MCF 10A (cell line): ENCODE measurements at regions not wholly inside any gene's neighbourhood (a gene's known extent, or its start where the extent isn't known, plus 50 kb on each side); places are given as distances from the start of the nearest gene placed in this dataset.

ENCODE experiments used
- BruUV-seq: library from RNA; stranded (reverse); fragments of 400-500 nt; replicated peaks from 2 replicates; lab custom pipeline; 2021; lab: Mats Ljungman, UMichigan
- CTCF ChIA-PET: fragments of 300-600 bp; sonication (Branson Sonifier 250); formaldehyde crosslinking; extraction: SDS; loops from one replicate; lab custom pipeline; 2021; ENCODE audit warnings: antibody characterized with exemption, inconsistent platforms; lab: Yijun Ruan, JAX
- POLR2A ChIA-PET: fragments of 300-600, 350-650 bp; sonication (Branson Sonifier 250); formaldehyde crosslinking; extraction: SDS; loops from one replicate; lab custom pipeline; 2020; ENCODE audit warnings: antibody characterized with exemption, inconsistent platforms; lab: Yijun Ruan, JAX
- DNase-seq: peaks from one replicate; pipeline ENCODE4 v3.0.0-alpha.2; 2018; ENCODE audit not compliant: unreplicated experiment
- H3K27ac Mint-ChIP-seq: one replicate; pipeline ENCODE4 v1.8.0; 2022; ENCODE audit warnings: mild to moderate bottlenecking, low read depth, mixed read lengths; ENCODE audit not compliant: unreplicated experiment
- H3K27me3 Mint-ChIP-seq: one replicate; pipeline ENCODE4 v1.8.0; 2022; ENCODE audit warnings: mixed read lengths; ENCODE audit not compliant: insufficient read depth, unreplicated experiment
- H3K36me3 Mint-ChIP-seq: one replicate; pipeline ENCODE4 v1.8.0; 2022; ENCODE audit warnings: mild to moderate bottlenecking, moderate library complexity, mixed read lengths; ENCODE audit not compliant: insufficient read depth, unreplicated experiment
- H3K4me1 Mint-ChIP-seq: one replicate; pipeline ENCODE4 v1.8.0; 2022; ENCODE audit warnings: mixed read lengths; ENCODE audit not compliant: insufficient read depth, unreplicated experiment
- H3K4me3 Mint-ChIP-seq: one replicate; pipeline ENCODE4 v1.8.0; 2022; ENCODE audit warnings: mild to moderate bottlenecking, moderate library complexity, mixed read lengths; ENCODE audit not compliant: unreplicated experiment
- H3K9me3 Mint-ChIP-seq: one replicate; pipeline ENCODE4 v1.8.0; 2022; ENCODE audit warnings: mixed read lengths; ENCODE audit not compliant: unreplicated experiment
- intact Hi-C: fragments of 100-400 bp; cut with micrococcal nuclease; formaldehyde crosslinking; loops from 2 replicates; pipeline ENCODE4 v1.14.1; 2022
- TF ChIP-seq, protein P1 (sequence below): fragments of 200-600 bp; IDR thresholded peaks from one replicate; pipeline ENCODE4 v1.8.0; 2022; ENCODE audit warnings: antibody characterized with exemption, mild to moderate bottlenecking; ENCODE audit not compliant: unreplicated experiment

DNA sequence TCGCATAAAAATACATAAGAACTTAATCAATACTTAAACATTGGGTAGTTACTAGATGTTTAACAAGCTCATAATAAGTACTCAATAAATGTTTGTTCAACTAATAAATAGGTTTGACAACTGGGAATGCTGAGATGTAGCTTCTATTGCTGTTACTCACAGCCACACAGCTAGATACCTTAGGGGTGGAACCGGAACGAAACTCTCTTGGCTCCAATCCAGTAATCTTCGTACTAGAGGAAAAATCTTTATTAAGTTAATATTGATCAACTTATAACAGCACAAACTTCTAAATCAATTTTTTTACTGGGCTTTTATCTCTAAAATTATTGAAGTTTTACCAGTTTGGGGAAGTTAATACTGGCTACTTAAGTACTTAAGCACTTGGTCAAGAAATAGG is 247.8 kb downstream of the PAX3 start:
- no TSS peak for BruUV-seq
- H3K9me3 Mint-ChIP-seq: no peaks in the 10 kb centered on the region
- CTCF ChIA-PET: interaction anchor here (0.6 to 6.6 kb wide), 8 partner anchors 11 to 888 kb away, joined by 3 to 39 read pairs (median 4); no protein-coding TSS in a partner anchor
- TF ChIP-seq, protein P1, sequence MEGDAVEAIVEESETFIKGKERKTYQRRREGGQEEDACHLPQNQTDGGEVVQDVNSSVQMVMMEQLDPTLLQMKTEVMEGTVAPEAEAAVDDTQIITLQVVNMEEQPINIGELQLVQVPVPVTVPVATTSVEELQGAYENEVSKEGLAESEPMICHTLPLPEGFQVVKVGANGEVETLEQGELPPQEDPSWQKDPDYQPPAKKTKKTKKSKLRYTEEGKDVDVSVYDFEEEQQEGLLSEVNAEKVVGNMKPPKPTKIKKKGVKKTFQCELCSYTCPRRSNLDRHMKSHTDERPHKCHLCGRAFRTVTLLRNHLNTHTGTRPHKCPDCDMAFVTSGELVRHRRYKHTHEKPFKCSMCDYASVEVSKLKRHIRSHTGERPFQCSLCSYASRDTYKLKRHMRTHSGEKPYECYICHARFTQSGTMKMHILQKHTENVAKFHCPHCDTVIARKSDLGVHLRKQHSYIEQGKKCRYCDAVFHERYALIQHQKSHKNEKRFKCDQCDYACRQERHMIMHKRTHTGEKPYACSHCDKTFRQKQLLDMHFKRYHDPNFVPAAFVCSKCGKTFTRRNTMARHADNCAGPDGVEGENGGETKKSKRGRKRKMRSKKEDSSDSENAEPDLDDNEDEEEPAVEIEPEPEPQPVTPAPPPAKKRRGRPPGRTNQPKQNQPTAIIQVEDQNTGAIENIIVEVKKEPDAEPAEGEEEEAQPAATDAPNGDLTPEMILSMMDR: no peak
- POLR2A ChIA-PET: interaction anchor here (0.5 to 1.9 kb wide), 4 partner anchors 13 to 525 kb away, joined by 3 to 10 read pairs (median 5); no protein-coding TSS in a partner anchor
- H3K27ac Mint-ChIP-seq: no peak overlapping the region
- intact Hi-C loops: no loop called here
- H3K4me3 Mint-ChIP-seq: no peak overlapping the region
- no peaks in the 10 kb centered on the region for H3K36me3 Mint-ChIP-seq
- H3K27me3 Mint-ChIP-seq: peaks cover 80% of the 10 kb centered on the region
- DNase-seq: no peak
- H3K4me1 Mint-ChIP-seq: peaks cover 31% of the 10 kb centered on the region

DNA sequence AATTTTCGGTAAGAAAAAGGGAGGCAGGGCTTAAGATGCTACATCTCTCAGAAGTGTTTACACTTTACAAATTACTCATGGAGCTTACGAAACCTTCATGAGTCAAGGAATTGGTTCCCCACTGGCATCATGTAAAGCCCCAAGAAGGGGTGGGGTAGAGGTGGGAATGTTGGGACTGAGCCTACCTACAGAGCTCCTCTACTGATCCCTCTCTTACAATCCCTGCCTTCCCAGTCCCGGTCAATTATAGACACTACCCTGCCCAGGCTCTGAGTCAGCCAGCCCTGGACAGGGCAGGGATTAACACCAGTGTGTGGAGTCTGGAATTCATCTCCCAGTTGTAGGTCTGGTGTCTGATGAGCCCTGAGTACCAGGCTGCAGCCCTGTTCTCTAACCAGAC is 248.9 kb downstream of the PAX3 start:
- TF ChIP-seq, protein P1: no peak
- intact Hi-C loops: no loop called here
- ChIA-PET POLR2A (interaction anchor here (0.8 to 1.9 kb wide), 4 partner anchors 12 to 606 kb away, joined by 3 to 10 read pairs (median 5); partner anchors contain the start of gene FARSB), CTCF (interaction anchor here (0.5 to 6.6 kb wide), 9 partner anchors 12 to 1156 kb away, joined by 3 to 39 read pairs (median 3); no protein-coding TSS in a partner anchor)
- DNase-seq: peak; percentile 86
- Mint-ChIP-seq H3K9me3 (no peaks in the 10 kb centered on the region), H3K27me3 (peaks cover 73% of the 10 kb centered on the region), H3K36me3 (no peaks in the 10 kb centered on the region), H3K4me3 (no peak overlapping the region), H3K4me1 (peaks cover 31% of the 10 kb centered on the region), H3K27ac (no peak overlapping the region)
- no TSS peak for BruUV-seq

DNA sequence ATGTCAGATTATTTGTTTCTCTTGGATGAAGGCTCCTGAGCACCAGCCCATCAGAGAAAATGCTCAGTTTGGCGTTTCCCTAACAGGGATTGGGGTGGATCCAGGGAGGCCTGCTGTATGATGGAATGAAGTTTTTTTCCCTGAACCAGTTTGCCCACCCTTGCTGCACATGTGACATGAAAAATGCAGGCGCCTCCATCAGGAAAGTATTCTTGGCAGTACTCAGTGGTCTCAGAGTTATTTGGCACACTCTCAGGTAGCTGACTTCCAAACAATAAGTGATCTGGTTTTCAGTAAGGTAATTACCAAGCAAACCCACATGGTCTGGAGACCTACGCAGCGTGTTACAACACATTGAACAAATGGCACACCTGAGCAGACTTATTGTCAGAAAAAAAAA is 254.9 kb downstream of the PAX3 start:
- Mint-ChIP-seq H3K36me3 (no peaks in the 10 kb centered on the region), H3K4me1 (peaks cover 11% of the 10 kb centered on the region), H3K27me3 (peaks cover 32% of the 10 kb centered on the region), H3K9me3 (no peaks in the 10 kb centered on the region), H3K4me3 (no peak overlapping the region), H3K27ac (no peak overlapping the region)
- DNase-seq: no peak
- TF ChIP-seq, protein P1: no peak
- intact Hi-C loops: no loop called here
- ChIA-PET POLR2A (no interaction called here), CTCF (interaction anchor here (0.8 to 1.7 kb wide), 2 partner anchors 48 to 571 kb away, joined by 4 read pairs; no protein-coding TSS in a partner anchor)
- BruUV-seq: no TSS peak

DNA sequence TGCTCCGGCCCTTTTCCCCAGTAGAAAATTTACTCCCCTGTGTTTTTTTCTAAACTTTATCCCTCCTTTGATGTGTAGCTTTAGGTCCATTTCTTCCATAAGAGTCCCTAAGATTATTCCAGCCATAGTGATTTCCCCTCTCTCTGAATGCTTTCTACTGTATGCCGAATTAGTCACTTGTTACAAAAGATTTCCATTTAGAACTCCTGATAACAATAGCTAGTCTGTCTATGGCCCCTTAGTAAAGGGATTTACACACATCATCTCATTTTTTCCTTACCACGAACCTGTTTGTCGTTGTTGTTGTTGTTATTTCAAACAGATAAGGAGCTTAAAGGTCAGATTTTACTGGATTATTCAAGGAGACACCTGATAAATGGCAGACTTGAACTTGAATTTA is 256.1 kb downstream of the PAX3 start:
- BruUV-seq: no TSS peak
- POLR2A ChIA-PET: interaction anchor here (0.7 to 0.9 kb wide), 2 partner anchors 11 to 542 kb away, joined by 4 read pairs; no protein-coding TSS in a partner anchor
- intact Hi-C loops: no loop called here
- Mint-ChIP-seq H3K36me3 (no peaks in the 10 kb centered on the region), H3K27me3 (peaks cover 20% of the 10 kb centered on the region), H3K4me1 (peaks cover 11% of the 10 kb centered on the region), H3K9me3 (no peaks in the 10 kb centered on the region), H3K27ac (no peak overlapping the region), H3K4me3 (no peak overlapping the region)
- TF ChIP-seq, protein P1: no peak
- DNase-seq: no peak
- CTCF ChIA-PET: interaction anchor here (0.6 to 1.8 kb wide), 4 partner anchors 12 to 572 kb away, joined by 3 to 8 read pairs (median 4); no protein-coding TSS in a partner anchor
